ENCODE measurements at regions not wholly inside any gene's neighbourhood (a gene's known extent, or its start where the extent isn't known, plus 50 kb on each side); places are given as distances from the start of the nearest gene placed in this dataset.
"Not testable (repeated sequence)": the region's sequence is repeated elsewhere in the genome, so short reads cannot be mapped to it uniquely, and the experiment has no call there.

GRCh38 chr7:24108906-24109376 is 175.0 kb upstream of the NPY start:
- H3K27ac ChIP-seq = no peak overlapping the region
- H3K36me3 ChIP-seq = no peaks in the 10 kb centered on the region
- ATAC-seq (no peak), DNase-seq (no peak)
- no peaks in the 10 kb centered on the region for H3K27me3 ChIP-seq
- H3K9me3 ChIP-seq = no peaks in the 10 kb centered on the region
- H3K4me1 ChIP-seq = no peaks in the 10 kb centered on the region
- intact Hi-C loops (cut with DNase I) = no loop called here
- no peak overlapping the region for H3K4me3 ChIP-seq
- no peak for TF ChIP-seq CTCF (IDR thresholded peaks at IDR 0.05)

- intact Hi-C loops (cut with DNase I) = no loop called here
Observed at GRCh38 chr7:24110056-24110455, 173.9 kb upstream of the NPY start.

GRCh38 chr7:24113506-24113905 is 170.5 kb upstream of the NPY start:
- no peaks in the 10 kb centered on the region for H3K9me3 ChIP-seq
- no peak for TF ChIP-seq CTCF (IDR thresholded peaks at IDR 0.05)
- H3K36me3 ChIP-seq = no peaks in the 10 kb centered on the region
- DNase-seq (no peak), ATAC-seq (no peak)
- H3K27ac ChIP-seq = no peak overlapping the region
- intact Hi-C loops (cut with DNase I) = no loop called here
- no peaks in the 10 kb centered on the region for H3K27me3 ChIP-seq
- no peak overlapping the region for H3K4me3 ChIP-seq
- no peaks in the 10 kb centered on the region for H3K4me1 ChIP-seq

More at GRCh38 chr7:24110056-24110455, 173.9 kb upstream of the NPY start:
- Histone ChIP-seq H3K27ac (no peak overlapping the region), H3K9me3 (no peaks in the 10 kb centered on the region), H3K36me3 (no peaks in the 10 kb centered on the region), H3K4me1 (no peaks in the 10 kb centered on the region), H3K27me3 (no peaks in the 10 kb centered on the region), H3K4me3 (no peak overlapping the region)
- DNase-seq (no peak), ATAC-seq (no peak)
- TF ChIP-seq CTCF (IDR thresholded peaks at IDR 0.05) = no peak

- Histone ChIP-seq H3K4me3 (no peak overlapping the region), H3K4me1 (no peaks in the 10 kb centered on the region)
- no peak for DNase-seq
Observed at GRCh38 chr7:24115661-24116060, 168.3 kb upstream of the NPY start.

GRCh38 chr7:24117903-24118499 is 166.0 kb upstream of the NPY start:
- ATAC-seq; DNase-seq; H3K4me1 ChIP-seq; H3K27ac ChIP-seq; intact Hi-C loops (cut with DNase I); H3K9me3 ChIP-seq; H3K36me3 ChIP-seq; H3K4me3 ChIP-seq; H3K27me3 ChIP-seq: not testable (repeated sequence)

More at GRCh38 chr7:24115661-24116060, 168.3 kb upstream of the NPY start:
- Histone ChIP-seq H3K36me3 (no peaks in the 10 kb centered on the region), H3K27ac (no peak overlapping the region), H3K9me3 (no peaks in the 10 kb centered on the region), H3K27me3 (no peaks in the 10 kb centered on the region)
- no peak for TF ChIP-seq CTCF (IDR thresholded peaks at IDR 0.05)
- no peak for ATAC-seq
- intact Hi-C loops (cut with DNase I) = no loop called here

GRCh38 chr7:24119852-24120251 is 164.1 kb upstream of the NPY start:
- H3K27me3 ChIP-seq = no peaks in the 10 kb centered on the region
- intact Hi-C loops (cut with DNase I) = no loop called here
- no peaks in the 10 kb centered on the region for H3K36me3 ChIP-seq
- H3K4me3 ChIP-seq = no peak overlapping the region
- no peak for TF ChIP-seq CTCF (IDR thresholded peaks at IDR 0.05)
- no peaks in the 10 kb centered on the region for H3K4me1 ChIP-seq
- no peak overlapping the region for H3K27ac ChIP-seq
- DNase-seq = no peak
- no peak for ATAC-seq
- H3K9me3 ChIP-seq = no peaks in the 10 kb centered on the region

Data from upper lobe of right lung (tissue), 1 donor.